DOHH2 (cell line): ENCODE measurements at regions not wholly inside any gene's neighbourhood (a gene's known extent, or its start where the extent isn't known, plus 50 kb on each side); places are given as distances from the start of the nearest gene placed in this dataset.

Experiments used
- CTCF ChIP-seq: fragments of 200-600 bp; sonication (generic); IDR thresholded peaks from one replicate; pipeline ENCODE4 v1.5.1; 2014; ENCODE audit warnings: antibody characterized with exemption, mild to moderate bottlenecking, low read depth, low read length; ENCODE audit not compliant: poor library complexity, severe bottlenecking
- EZH2phosphoT487 ChIP-seq: fragments of 200-600 bp; sonication (generic); IDR thresholded peaks from 2 replicates; pipeline ENCODE4 v1.6.1; 2017; ENCODE audit warnings: borderline replicate concordance, mild to moderate bottlenecking, antibody characterized with exemption, low read length, moderate library complexity, mixed read lengths

- no peak for TF ChIP-seq CTCF
- no peak for TF ChIP-seq EZH2phosphoT487
Measured at GRCh38 chr2:167745667-167746066, 501.7 kb downstream of the STK39 start.
